Stimulated activated CD8-positive, alpha-beta memory T cell treated with anti-CD3 and anti-CD28 coated beads, Interleukin-15, amount 100 ng/mL, for 48 hours (primary cell): ENCODE measurements at regions not wholly inside any gene's neighbourhood (a gene's known extent, or its start where the extent isn't known, plus 50 kb on each side); places are given as distances from the start of the nearest gene placed in this dataset.
"Not testable (repeated sequence)": the region's sequence is repeated elsewhere in the genome, so short reads cannot be mapped to it uniquely, and the experiment has no call there.

ENCODE experiments used
- DNase-seq, 2 donors: peaks; one replicate each; pipeline ENCODE4 v3.0.0-alpha.2; 2020; ENCODE audit warnings: low read depth in 2 of 2

GRCh38 chr1:172717722-172718465 lies 59.0 kb downstream of the FASLG start:
- no peak for DNase-seq

DNA sequence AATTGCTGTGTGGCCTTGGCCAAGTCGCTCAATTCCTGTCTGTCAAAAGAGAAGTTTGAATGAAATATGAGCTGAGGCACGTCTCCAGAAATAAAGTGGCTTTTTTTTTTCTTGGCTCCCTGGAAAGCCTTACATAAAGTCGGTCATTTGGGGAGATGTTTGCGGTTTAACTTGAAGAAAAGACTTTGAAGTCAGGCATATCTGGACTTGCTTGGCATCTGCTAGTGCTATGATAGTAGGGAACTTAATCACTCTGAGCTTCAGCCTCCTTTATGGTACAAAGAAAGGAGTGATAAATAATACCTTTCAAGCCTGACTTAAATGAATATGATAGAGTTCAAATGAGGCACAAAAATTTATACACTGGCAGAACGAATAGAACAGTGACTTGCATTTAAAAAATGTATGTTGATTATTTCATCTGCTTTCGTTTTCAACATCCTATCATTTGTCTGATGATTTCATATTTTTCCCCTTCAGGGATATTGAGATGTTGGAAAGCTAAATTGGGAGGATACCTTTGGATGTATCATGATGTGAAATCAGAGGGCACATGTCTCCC lies 60.2 kb downstream of the FASLG start:
- no peak for DNase-seq

DNA sequence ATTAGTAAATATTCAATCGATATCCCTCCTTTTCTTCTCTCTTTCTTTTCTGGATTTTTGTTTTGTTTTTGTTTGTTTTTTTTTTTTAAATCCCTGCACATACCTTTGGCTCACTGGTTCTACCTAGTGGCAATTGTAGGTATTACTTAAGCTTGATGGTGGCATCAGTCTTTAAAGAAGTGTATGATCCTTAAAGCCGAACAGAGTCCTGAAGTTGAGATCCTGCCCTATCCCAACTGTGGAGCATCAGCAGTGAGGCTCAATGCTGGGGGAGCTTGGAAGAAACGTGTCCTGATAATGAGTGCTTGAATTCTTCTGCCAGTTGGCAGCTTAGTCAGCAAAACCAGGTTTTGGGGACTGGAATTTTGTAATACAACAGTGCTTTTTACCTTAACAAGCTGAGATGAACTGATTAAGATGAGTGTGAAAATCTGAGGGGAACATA lies 60.8 kb downstream of the FASLG start:
- DNase-seq: no peak

DNA sequence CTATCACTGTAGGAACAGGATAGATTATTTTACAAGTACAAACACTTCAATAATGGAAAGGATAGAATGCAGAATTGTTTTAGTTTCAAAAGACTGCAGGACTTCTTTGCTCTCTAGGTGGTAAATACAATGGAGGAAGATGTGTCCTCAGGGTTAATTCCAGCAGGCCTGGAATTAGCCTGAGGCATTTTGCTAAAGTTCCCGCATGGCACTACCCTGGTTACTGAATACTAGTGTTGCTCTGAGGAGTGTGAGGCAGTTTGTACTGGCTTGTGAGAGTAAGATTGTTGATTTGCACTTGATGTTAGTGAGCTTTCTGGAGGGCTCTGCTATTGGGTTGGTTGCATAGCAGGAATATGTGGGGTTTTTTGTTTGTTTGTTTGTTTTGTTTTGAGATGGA lies 61.4 kb downstream of the FASLG start:
- no peak for DNase-seq

GRCh38 chr1:172723251-172723650 lies 64.3 kb downstream of the FASLG start:
- no peak for DNase-seq

DNA sequence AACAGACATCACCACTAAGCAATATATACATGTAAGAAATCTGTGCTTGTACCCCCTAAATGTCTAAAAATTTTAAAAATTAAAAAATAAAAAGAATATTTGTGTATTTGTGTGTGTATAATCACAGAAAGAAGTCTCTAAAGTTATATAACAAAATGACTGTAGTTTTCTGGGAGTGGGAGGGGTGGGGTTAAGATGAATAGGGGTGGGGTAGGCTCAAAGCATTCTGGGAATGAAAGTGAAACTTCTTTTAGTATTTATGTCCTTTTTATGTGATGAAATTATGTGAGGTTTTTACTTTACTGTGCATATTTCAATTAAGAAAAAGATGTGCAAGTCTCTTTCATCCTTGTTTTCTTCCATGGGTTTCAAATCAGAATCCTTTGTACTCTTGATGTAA lies 65.3 kb downstream of the FASLG start:
- DNase-seq: no peak

- DNase-seq: no peak
Measured at GRCh38 chr1:172724765-172725613, 66.1 kb downstream of the FASLG start.

- DNase-seq: no peak
Measured at GRCh38 chr1:172726740-172727139, 67.8 kb downstream of the FASLG start.

- no peak for DNase-seq
Measured at GRCh38 chr1:172727275-172727857, 68.5 kb downstream of the FASLG start.

DNA sequence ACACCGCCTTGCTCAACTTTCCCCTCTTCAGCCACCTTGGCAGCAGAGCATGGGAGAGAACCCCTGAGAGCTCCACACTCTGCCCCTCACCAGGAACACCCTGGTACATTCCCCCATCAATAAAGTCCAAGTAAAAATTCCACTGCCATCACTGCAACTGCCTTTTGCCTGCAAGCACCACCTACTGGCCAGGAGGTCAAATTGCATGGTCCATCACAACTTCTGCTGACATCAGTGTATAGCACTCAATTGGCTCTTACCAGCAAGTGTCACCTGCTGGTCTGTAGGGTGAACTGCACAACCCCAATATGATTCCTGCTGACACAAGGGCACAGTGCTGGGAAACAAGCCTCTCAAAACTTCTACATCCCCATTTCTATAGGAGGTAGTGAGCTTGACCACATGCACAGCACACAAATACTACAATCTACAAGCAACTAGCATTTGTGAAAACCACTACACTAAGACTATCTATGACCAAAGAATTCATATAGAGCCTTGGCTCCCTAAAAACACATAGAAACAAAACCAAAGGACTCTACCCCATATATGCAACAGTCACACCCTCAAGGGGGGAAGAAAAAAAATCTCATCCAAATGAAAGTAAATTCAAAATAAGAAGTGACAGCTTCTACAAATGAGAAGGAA lies 69.2 kb downstream of the FASLG start:
- DNase-seq: peak in 1 of 2 donors; percentile 39

DNA sequence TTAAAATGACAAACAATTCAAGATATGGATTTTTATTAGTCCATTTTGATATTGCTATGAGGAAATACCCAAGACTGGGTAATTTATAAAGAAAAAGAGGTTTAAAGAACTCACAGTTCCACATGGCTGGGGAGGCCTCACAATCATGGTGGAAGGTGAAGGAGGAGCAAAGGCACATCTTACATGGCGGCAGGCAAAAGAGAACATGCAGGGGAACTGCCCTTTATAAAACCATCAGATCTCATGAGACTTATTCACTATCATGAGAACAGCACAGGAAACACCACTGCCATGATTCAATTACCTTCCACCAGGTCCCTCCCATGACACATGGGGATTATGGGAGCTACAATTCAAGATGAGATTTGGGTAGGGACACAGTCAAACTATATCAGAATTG lies 69.8 kb downstream of the FASLG start:
- not testable (repeated sequence) for DNase-seq

- no peak for DNase-seq
Measured at GRCh38 chr1:172732427-172732826, 73.5 kb downstream of the FASLG start.

GRCh38 chr1:172733815-172734214 lies 74.9 kb downstream of the FASLG start:
- no peak for DNase-seq

DNA sequence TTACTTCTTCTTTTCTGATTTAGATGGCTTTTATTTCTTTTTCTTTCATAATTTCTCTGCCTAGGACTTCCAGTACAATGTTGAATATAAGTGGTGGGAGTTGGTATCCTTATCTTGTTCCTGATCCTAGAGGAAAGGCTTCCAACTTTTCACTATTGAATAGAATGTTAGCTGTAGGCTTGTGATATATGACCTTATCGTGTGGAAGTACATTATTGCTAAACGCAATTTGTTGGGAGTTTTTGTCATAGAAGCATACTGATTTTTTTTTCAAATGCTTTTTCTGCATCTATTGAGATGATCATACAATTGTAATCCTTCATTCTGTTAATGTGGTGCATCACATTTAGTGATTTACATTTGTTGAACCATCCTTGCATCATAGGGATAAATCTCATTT lies 79.5 kb downstream of the FASLG start:
- no peak for DNase-seq

DNA sequence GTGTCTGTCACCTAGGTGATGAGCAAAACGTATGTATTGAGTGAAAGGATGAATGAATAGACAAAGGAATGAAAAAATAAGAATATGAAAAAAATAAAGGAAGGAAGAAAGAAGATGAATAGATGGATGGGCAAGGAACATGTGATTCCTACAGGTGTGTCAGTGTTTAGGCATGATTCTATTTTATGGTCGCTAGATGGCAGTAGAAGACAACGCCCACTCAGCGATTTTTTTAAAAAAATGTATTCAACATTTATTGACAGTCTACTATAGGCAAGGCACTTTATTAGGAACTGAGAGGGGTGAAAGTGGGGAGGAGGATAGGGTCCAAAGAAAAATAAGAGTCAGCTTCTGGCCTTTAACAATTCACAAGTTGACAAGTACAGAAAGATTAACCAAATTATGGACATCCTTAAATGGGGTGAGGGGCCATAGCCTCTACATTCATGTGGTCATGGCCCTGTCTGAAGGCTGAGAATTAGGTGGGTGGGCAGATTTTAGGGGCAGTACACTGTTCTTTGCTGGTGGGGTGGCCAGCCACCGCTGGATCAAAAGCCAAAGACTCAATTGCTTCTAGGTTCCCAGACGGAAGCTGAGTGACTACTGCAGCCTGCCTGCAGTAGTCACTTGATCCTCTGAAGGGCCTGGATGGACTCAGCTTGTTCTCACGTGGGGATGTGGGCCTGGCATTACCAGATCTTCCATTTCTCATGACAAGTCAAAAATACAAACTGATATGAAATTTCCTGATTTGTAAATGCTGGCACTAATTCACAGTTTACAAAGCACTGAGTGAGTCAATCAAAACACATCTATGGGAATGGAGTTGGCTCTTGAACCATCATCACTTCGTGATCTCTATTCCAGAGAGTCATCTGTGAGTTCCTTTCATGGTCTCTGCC lies 83.9 kb downstream of the FASLG start:
- no peak for DNase-seq

GRCh38 chr1:172745014-172745413 lies 86.1 kb downstream of the FASLG start:
- peak in 1 of 2 donors; percentile 29 for DNase-seq

- DNase-seq: no peak
Measured at GRCh38 chr1:172746091-172746949, 87.4 kb downstream of the FASLG start.

- DNase-seq: no peak
Measured at GRCh38 chr1:172748201-172748600, 89.3 kb downstream of the FASLG start.

GRCh38 chr1:172751683-172752082 lies 92.8 kb downstream of the FASLG start:
- DNase-seq: no peak

GRCh38 chr1:172753964-172754363 lies 95.1 kb downstream of the FASLG start:
- DNase-seq: peak; percentile 8 to 37
